Stimulated activated naive CD8-positive, alpha-beta T cell treated with anti-CD3 and anti-CD28 coated beads, Interleukin-15, Interleukin-2, amounts not matched to agents 100 U/mL and 50 U/mL, for 24 hours (primary cell): ENCODE measurements at regions not wholly inside any gene's neighbourhood (a gene's known extent, or its start where the extent isn't known, plus 50 kb on each side); places are given as distances from the start of the nearest gene placed in this dataset.

Experiments used
- ATAC-seq: fragments of 150-1000 bp; cut with Tn5 transposase; one replicate; pipeline ENCODE4 v1.10.0; 2021
- DNase-seq: peaks from one replicate; pipeline ENCODE4 v3.0.0; 2021

DNA sequence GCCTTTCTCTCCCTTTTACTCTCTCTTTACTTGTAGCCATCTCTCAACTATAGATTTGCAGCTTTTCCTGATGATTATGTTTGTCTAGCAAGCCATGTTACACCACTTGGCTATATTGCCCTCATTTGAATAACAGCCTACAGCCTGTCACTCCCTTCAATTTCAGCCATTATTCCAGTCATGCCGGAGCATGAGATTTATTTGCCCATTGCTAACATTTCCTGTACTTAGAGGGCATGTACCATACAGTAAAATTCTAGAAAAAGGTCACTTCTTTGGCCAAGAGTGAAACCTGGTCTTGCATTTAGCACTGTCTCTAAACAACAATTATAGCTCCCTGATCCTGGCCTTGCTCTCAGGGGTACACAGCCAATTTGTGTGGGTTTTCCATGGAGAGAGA, 221.7 kb upstream of the TMC3 start:
- DNase-seq: no peak
- no peak for ATAC-seq

DNA sequence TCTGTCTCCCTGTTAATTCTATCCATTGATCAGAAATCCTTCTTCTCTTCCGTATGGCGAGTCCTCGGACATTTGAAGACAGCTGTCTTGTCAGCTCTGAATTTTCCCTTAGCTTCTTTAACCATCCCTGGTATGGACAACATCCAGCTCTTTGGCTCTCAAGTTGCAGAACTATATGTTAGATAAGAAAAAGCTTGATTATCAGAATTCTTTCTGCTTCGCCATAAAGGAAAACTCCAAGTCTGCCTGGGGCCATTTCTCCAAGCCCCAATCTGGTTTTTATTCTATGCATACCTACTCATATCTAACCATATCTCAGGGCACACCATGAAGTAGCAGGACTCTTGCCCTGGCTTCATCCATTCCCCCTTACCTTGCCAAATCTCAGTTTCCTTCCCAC, 215.7 kb upstream of the TMC3 start:
- no peak for DNase-seq
- no peak for ATAC-seq

DNA sequence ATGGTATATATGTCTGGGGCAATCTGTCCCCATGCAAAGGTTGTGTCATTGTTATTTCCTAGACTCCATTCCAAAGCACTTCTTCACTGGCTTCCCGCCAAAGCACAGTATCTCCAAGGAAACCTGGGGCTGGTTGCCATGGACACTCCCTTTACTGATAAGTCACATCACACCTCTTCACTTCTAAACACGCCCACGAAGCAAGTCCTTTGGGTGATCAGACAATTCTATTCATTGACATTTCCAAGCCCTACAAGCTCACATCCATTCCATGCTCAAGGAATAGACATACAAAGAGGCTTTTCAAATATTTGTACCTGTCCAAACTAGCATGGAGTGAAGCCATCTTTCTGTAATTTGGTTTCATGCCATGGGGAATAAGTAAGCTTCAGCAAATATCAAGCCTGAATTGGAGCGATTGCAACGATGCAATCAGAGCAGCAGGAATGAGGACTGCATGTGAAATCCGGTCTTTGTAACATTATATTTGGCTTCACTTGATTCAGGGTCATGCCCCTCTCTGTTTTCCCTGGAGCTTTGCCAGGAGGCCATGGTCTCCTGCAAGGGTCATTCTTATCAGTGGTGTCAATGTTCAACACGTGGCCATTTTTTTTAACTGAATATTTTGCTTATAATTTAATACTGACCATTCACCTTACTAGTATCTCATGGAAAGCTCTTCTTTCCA, 201.6 kb upstream of the TMC3 start:
- DNase-seq (no peak), ATAC-seq (no peak)

DNA sequence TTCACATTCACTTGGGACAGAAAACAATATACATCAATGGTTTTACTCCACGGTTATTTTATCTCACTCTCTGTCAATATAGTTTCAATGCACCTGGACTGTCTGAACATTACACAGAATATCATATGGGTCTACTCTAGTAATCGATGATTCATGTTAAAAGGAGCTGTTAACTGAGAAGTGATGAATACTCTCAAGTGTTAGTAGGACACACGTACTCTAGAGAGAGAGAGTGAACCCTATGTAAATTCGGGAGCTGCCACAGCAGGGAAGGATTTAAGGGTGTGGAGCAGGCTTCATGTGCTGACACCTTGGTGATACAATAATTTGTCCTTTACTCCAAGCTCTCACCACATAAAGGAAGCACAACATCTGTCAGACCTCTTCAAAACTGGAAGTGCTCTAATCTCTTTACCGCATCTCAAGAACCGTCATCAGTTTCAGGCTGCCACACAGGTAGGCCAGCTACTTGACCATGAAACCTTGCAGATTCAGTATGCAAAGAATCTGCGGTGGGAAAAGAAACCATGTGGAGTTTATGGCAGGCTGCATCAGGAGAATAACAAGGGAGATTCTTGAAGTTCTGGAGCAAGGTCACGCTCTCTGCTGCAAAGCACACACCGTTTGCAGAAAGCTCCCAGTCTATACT, 199.2 kb upstream of the TMC3 start:
- no peak for ATAC-seq
- no peak for DNase-seq

DNA sequence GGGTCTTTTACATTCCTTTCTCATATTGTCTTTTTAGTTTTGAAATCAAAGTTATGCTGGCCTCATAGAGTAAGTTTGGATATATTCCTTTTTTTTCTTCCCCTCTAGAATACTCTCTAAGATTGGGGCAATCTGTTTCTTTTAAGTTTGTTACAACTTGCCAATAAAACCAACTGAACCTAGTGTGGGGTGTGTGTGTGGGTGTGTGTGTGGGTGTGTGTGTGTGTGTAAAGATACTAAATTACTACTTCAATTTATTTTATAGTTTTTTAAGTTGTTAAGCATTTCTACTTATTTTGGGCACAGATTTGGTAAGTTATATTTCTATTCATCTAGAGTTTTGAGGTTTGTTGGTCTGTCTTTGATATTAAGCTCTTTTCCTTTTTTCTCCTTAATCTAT, 198.2 kb upstream of the TMC3 start:
- no peak for ATAC-seq
- no peak for DNase-seq

DNA sequence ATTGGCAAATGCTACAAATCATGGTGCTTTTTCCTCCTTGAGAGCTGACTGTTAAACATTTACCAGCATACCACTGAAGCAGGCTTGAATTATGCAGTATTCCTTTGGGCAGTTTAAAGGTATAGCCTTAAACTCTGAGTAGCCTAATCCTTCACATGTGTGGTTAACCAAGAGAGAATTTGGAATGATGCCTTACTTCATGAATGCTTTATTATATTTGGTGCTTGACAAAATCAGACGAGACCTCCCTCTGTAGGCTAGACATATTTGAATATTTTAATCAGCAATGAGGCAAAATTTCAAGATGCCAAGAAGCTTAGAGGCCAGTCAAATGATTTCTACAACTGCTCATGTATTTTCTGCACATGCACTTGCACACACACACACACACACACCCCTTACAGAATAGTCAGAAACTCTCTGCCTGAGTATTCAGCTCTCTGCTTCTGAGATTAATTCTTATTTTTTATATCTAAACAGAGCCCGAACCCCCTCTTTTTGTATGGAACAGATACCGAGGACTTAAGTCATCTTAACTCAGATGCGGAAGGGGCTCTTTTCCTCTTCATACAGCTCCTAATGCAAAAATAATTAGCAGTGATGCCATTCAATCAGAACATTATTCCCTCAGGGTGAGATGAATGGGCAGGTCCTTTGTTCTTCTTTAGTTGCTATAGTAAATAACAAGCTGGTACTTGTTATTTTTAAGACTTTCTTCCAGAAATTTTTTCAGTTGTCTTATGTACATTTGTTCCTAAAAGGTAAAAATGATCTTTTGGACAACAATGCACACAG, 195.5 kb upstream of the TMC3 start:
- no peak for ATAC-seq
- DNase-seq: no peak

DNA sequence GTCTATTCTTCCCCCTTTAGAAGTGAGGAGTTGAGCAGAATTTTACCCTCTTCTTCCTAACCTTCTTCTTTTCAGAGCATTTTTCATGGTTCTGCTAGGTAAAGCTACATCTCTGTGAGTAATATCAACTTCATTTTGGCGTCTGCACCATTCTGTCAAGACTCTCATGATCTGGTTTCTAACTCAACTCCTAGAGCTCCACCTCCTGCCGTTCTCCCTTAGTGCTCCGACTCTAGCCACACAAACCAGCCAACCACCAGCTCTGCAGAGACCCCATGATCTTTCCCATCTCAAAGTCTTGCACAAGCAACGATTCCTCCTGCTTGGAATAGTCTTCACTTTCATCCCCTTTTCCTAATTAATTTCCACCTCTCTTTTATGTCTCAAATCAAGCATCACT, 193.9 kb upstream of the TMC3 start:
- ATAC-seq: no peak
- DNase-seq: no peak

DNA sequence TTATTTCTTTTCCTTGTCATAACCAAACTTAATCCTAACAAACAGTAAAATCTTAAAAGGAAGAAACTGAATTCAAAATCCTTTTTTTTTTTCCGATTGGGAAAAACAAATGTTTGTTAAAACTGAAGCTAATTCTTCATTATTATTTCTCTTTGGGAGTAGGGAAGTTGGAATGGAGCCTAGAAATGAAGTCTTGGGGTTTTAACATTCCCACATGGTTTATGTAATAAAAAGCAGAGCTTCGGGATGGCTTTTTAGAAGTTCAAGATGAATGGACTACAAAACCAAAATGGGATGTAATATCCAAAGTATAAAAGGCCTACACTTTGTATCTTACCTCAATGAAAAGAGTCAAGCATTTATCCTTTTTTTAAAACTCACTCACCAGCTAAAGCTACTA, 189.0 kb upstream of the TMC3 start:
- no peak for ATAC-seq
- DNase-seq: no peak

DNA sequence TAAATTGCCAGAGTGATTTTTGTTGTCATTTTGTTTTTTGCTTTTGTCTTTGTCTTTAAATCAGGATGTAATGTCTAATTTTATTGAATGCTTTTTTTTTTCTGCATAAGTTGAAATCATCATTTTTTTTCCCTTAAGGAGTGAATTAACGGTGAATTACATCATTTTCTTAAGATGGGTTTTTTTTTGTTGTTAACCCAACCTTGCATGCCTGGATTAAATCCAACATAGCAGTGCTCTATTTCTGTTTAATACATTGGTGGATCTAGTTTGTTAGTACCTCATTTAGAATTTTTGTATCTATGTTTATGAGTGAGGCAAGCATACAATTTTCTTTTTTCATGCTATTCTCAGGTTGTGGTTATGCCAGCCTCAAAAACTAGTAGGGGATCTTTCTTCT, 186.4 kb upstream of the TMC3 start:
- ATAC-seq (no peak), DNase-seq (no peak)

DNA sequence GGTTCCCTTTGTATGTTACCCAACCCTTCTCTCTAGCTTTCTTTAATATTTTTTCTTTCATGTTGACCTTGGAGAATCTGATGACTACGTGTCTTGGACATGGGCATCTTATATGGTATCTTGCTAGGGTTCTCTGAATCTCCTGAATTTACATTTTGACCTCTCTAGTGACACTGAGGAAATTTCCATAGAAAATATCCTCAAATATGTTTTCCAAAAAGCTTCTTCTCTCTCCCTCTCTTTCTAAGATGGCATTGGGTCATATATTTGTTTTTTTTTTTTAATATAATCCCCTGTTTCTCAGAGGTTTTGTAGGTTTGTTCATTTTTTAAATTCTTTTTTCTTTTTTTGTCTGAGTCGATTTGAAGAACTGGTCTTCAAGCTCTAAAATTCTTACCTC, 184.0 kb upstream of the TMC3 start:
- ATAC-seq (no peak), DNase-seq (no peak)

DNA sequence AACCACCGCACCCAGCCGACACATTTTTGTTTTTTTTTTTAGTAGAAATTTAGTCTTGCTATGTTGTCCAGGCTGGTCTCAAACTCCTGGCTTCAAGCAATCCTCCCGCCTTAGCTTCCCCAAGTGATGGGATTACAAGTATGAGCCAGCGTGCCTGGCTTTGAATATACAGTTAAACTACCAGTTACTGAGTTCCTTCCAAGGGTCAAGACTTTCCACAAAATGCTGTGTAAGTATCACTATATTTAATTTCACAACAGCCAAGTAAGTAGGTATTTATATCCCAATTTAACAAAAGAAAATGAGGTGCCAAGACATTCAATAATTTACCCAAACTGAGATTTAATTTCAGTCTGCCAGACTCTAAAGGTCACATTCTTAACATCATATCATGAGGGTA, 181.3 kb upstream of the TMC3 start:
- DNase-seq: no peak
- no peak for ATAC-seq

DNA sequence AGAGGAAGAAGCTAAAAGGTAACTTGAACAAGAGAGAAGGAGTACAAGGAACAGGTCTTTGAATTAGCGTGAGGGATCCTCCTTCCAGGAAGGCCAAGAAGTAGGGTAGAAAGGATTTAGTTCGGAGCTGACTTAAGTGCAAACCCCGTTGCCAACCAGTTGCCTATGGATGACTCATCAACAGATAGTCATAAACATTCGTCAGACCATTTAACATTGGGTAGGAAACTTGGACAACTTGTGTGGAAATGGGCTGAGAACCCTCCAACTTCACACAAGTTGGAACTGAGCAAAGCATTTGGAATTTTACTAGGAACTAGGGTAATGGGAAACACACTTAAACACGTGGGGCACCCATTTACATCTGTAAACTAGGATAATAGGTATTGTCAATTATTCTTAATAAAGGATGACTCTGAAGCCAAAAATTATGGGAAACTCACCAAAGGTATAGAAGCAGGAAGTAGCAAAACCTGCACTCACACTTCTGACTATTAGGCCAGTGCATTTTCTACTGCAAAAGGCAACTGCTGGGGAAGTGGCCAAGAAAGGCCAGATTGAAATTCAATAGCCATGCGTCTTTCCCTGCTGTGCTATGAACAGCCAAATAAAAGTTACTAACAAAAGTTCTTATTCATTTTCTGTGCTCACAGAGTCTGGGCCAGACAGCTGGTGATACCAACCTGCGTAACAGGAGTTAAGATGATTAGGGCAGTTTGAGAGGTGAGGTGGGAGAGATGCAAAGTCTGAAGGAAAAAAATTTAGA, 174.5 kb upstream of the TMC3 start:
- DNase-seq: no peak
- no peak for ATAC-seq

DNA sequence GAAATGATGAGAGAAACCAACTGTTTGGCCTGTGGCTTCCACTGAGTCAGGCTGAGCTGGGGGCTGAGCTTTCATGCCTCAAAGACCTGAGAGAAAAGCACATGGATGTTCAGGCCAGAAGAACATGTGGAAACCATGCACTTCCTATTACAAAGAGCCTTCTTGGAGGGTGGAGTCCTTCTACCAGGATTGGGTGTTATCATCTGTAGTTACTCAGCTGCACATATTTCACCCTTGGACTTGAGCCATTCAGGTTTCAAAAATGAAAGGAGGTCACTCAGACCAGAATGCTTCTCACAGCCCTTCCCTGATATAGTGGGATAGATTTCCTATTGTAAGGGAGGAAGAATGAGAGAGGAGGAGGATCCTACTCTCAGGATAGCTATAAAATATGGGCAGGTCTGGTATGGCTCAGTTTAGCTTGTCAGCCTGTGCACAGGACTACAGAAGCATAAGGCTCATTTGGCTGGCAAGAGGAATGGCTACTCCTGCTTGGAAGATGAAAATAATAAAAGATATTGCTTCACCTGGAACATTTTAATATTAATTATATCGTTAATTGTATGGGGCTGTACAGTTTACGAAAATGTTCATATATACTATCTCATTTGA, 173.6 kb upstream of the TMC3 start:
- DNase-seq (no peak), ATAC-seq (no peak)

DNA sequence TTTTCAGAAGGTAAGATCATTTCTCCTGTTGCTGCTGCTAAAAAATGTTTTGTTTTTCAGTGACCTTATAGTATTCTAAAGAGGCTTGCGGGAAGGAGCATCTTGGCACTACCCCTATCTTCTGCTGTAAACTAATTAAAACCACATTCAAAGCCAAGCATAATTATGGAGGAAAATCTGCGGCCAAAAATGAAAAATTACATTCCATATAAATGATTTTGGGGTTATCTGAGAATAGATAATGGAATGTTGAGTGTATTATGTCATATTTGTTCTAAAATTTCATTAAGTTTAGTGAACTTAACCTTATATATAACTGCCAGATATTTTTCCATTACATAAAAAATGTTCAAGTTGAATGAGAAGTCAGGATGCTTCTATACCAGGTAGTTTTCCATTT, 170.4 kb upstream of the TMC3 start:
- DNase-seq (no peak), ATAC-seq (no peak)

DNA sequence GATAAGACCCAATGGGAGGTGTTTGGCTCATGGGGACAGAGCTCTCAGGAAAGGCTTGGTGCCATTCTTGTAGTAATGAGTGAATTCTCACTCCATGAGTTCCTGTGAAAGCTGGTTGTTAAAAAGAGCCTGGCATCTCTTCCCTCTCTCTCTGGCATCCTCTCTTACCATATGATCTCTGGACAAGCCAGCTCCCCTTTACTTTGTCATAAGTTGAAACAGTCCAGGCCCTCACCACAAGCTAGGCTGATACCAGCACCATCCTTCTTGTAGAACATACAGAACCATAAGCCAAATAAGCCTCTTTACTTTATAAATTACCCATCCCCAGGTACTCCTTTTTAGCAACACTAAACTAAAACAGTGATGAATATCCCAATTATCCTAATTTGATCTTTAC, 166.9 kb upstream of the TMC3 start:
- ATAC-seq (no peak), DNase-seq (no peak)

DNA sequence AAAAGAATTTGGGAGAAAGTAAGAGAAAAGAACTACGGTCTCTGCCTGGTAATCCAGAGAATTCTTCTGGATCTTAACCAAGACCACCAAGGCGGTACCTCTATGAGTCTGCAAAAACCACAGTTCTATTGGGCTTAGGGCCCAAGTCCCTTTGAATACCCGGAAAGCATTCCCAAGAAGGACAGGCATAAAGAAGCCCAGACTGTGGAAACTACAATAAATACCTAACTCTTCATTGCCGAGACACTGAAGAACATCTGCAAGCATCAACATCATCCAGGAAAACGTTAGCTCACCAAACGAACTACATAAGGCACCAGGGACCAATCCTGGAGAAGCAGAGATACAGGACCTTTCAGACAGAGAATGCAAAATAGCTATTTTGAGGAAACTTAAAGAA, 162.3 kb upstream of the TMC3 start:
- no peak for DNase-seq

DNA sequence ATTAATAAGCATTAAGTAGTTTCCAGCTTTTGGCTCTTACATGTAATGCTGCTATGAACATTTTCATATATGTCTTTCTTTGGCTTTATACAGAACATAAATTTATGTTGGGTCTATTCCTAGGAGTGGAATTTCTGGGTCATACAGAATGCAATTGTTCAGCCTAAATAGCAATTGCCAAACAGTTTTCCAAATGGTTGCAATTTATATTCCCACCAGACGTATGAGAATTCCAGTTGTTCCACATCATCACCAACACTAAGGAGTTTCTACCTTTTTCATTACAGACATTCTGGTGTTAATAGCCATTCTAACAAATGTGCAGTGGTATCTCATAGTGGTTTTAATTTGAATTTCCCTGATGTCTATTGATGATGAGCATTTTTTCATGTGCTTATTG, 160.1 kb upstream of the TMC3 start:
- DNase-seq (no peak), ATAC-seq (no peak)

More for the DNA sequence above, 162.3 kb upstream of the TMC3 start:
- ATAC-seq: no peak

DNA sequence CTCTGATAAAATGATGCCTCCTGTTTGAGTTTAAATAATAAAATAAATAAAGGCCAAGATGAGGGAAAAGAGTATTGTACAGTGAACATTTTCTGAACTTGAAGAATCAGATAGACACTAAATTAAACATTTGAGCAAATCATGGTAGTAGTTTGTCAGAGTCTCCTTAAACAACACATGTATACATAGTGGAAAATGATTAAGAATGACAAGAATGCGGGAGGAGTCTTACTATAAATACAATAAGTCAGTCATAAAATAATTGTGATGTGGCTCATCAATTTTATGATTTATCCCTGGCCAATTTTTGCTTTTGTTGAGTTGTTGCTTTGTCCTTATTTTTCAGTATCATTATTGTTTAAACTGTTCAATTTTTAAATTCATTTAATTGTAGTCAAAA, 158.0 kb upstream of the TMC3 start:
- ATAC-seq: no peak
- no peak for DNase-seq

DNA sequence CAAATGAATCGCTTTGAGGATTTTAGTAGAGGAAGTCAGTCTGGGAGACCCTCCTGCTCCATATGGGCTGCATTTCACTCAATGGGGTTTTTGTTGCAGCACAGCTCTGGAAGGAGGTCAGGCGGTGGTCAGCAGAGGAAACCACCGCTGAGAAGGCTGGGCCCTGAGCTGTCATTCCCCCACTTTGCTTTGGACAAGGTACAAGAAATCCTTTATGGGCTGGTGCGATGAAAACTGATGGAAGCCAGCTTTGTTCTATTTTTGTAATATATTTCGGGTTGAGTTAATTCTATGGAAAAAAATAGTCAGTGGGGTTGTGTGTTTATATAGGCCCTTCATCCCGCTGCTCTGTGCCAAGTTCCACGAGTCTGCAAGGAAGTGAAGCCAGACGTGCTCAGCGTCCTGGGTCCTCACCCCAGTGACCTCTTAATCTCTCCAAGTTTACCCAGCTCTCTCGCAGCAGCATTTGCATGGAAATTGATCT, 157.1 kb upstream of the TMC3 start:
- ATAC-seq (no peak), DNase-seq (no peak)

DNA sequence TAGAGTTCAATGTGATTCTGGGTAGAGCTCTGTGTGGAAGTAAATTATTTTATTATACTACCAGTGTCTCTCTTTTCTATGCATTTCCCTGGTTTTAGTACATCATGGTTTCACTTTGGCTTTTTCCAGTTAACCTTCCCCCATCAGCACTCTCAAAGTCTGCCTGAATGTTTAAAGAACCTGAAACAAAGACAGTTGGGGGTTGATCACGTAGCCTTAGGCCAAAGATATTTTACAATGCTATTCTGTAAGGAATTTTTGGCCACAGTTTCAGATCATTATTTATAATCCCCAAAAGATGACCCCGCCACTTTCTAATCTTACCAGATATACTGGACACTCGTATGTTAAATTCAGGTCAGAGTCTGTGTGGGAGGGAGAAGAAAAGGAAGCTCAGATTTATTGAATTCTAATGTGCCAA, 156.3 kb upstream of the TMC3 start:
- ATAC-seq (no peak), DNase-seq (no peak)

DNA sequence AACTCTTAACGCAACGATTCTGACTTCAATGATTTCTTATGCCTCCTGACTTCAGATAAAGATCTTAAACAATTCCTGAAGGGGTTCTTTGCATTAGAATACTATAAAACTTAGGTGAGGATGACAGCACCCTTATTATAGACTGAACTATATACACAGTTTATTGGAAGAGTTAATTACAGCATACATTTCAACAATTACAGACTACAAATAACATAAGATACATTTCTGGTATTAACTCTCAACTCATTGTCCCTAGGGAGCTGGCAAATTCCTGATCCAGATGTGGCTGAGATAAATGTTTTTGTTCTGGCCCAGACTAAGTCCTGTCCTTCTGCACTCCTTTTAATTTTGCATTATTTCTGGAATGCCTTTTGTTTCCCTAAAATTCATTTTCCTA, 155.5 kb upstream of the TMC3 start:
- ATAC-seq: no peak

DNA sequence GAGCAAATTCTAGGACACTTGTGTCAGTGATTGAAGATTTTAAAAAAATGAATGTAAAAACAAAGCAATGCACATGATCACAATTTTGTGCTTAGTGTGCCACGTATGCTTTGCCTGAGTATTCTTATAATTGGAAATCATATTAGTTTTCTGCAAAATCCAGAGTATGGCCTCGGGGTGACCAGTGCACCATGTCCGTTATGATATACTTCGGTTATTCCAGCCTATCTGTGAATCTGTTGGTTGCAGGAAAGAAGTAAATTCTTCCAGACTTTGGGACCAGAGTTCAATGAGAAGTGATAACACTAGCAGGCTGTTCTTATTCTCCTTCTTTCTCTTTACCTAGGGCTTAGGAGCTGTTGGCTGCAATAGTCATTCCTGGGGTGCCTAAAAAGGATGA, 152.0 kb upstream of the TMC3 start:
- no peak for ATAC-seq
- DNase-seq: no peak

More for the DNA sequence above, 155.5 kb upstream of the TMC3 start:
- no peak for DNase-seq
